ENCODE measurements at regions not wholly inside any gene's neighbourhood (a gene's known extent, or its start where the extent isn't known, plus 50 kb on each side); places are given as distances from the start of the nearest gene placed in this dataset.

DNA sequence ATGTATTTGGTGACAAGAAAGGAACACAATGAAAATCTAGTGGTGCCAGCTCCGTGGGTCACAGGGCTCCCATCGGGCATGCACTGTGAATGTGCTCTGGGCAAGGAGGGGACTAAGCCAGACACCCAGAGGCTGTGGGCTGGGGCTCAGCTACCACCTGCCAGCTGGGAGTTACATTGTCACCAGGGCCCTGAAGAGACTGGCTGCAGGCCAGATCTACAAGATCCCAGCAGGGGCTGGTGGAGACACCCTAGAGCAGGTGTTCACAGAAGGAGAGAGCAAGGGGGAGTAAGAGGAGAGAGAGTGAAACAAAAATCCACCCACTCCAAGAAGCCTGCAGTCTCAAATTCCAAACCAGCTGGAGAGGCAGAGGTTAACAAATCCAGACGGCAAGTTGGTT lies 116.6 kb upstream of the ADCY1 start:
- no peak for DNase-seq

DNA sequence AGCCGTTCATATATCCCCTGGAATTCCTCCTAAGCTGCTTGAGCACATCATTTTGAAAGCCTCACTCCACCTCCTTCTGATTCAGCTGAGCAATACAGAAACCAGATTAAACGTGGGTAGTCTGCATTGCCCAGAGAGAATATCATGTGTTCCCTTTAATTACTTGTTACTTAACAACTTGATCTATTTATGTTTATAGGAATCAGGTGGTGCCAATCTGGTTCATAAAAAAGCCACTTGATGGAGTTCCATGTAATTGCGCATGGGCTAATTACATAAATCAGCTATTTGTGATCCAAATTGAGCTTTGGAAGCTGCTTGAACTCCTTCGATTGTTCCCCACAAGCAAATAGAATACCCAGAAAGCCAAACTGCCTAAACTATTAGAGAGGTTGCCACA lies 114.7 kb upstream of the ADCY1 start:
- DNase-seq, result no peak

DNA sequence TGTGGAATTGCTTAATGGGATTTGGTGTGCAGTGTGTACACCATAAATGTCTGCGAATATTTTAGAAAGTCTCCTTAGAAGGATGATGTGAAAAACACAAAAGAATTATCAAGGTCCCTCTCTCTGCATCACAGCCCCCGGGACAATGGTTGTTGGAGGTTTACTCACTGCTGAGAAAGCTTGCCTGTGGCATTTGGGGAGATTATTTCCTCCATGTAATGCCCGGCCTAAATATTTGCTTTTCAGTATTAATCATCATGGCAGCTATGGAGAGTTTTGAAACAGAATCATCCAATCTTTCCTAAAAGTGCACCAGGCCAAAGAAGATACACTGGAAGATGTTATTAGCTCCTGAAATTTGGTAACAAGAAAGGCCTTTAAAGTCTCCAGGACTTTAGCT lies 113.8 kb upstream of the ADCY1 start:
- DNase-seq, result no peak

DNA sequence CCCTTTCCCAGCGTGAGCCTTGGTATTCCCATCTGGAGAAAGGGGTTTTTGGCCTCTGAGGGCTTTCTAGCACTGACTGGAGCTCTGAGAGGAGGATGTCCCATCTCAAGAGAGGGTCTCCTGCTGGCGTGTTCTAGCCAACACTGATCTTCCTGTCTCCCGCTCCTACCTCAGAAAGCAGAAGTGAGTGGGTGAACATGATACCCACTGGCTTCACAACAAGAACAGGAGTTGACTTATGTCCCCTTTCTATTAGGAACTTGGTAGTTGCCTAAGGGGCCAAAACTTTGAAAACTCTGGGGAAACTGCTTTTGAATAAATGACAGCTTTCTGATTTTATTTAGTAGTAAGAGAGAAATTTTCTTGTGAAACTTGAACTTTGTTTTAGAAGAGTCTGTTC lies 113.1 kb upstream of the ADCY1 start:
- DNase-seq, result no peak

DNA sequence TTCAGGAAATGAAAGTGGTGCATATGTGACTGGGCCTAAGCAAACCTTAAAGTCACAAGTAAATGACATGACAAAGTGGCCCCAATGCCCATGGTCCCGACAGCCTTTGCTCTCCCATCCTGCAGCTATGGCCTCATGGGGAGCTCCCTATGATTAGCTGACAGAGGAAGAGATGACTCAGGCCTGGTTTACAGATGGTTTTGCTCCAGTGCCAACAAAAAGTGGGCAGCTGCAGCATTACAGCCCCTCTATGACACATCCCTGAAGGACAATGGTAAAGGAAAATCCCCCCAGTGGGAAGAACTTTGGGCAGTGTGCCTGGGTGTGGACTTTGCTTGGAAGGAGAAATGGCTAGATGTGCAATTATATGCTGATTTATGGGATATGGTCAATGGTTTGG lies 105.1 kb upstream of the ADCY1 start:
- DNase-seq, result no peak

DNA sequence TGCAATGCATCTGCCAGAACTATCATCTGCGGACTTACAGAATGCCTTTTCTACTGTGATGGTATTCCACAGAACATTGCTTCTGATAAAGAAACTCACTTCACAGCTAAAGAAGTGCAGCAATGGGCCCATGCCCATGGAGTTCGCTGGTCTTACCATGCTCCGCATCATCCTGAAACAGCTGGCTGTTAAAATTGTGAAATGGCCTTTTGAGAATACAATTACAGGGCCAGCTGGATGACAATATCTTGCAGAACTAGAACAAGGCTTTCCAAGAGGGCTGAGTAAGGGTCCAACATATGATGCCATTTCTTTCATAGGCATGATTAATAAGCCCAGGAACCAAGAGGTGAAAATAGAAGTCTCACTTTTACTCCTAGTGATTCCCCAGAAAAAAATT lies 104.1 kb upstream of the ADCY1 start:
- no peak for DNase-seq

DNA sequence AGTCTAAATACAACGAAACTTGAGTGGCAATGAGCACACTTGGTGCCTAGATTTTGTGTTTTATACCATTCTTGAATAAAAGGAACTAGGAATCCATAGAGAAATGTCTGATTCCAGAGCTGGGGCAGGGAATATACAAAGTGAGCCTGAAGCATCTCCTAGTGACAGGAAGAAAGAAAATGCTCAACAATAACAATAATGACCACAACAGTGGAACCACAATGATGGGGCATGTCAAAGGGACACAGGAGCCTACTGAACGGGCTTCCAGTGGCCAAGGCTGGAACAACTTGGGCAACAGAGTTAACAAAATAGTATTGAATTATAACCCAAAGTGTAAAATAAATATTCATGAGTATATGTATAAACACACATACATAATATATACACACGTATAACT lies 94.4 kb upstream of the ADCY1 start:
- no peak for DNase-seq

DNA sequence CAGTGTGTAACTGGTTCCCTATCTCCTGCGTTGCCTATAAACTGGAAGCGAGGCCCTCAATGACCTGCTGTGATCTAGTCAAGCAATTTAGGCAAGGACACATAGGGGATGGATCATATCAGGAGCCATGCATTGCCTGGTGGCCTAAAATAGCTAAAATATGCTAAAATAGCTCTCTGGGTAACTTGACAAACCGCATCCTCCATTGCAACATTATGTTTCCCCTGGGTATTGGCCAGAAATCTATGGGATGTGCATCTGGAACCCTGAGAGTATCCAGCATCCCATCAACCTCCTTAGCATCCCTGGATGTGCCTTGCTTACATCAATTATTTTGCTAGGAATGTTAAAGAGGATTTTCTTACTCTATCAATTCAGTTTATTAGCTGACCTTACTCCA lies 91.7 kb upstream of the ADCY1 start:
- DNase-seq, result no peak

DNA sequence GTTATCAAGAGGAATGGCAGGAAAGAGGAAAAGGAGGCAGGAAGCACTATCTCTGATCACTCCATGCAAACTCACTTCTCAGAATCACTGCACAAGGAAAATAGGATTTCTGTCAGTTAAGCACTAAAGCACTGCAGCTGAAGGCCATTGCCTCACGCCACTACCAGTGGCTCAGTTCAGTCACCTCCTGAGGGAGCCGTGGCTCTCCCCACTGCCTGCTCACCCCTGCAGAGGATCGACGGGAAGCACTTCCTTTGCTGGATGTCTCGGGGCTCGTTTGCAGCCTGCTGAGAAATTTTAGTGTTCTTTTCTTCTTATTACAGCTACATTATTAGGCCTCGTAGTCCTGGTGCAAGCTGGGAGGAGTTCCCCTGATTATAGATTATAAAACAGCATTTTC lies 90.1 kb upstream of the ADCY1 start:
- no peak for DNase-seq

DNA sequence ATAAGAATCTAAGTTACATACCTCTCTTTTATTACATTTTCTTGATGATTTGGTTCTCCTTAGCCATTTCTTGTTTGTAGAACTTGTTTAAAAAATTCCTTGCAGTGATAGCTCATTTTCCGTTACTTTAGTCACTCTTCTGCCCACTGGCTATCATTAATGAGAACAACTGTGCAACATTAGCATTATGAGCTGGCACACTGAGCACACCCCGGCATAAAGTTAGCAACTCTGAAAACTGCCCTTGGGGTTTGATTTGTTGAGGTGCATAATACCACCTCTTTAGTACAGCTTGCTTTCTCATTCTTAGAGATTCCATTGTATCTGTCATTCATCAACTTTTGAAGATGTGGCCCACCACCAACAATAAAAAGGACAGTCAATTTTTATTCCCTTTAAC lies 87.6 kb upstream of the ADCY1 start:
- no peak for DNase-seq

DNA sequence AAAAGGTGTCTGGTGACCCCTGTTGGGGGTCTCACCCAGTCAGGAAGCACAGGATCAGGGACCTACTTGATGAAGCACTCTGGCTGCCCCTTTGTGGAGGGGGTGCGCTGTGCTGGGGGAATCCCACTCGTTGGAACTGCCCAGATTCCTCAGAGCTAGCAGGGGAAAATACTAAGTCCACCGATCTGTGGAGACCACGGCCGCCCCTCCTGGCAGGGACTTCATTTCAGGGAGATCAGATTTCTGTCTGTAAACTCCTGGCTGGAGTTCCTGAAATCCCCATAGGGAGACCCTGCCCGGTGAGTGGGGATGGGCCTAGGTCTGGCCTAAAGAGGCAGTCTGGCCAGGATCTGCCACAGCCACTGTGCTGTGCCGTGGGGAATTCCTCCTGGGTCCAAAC lies 79.3 kb upstream of the ADCY1 start:
- DNase-seq, result no peak

DNA sequence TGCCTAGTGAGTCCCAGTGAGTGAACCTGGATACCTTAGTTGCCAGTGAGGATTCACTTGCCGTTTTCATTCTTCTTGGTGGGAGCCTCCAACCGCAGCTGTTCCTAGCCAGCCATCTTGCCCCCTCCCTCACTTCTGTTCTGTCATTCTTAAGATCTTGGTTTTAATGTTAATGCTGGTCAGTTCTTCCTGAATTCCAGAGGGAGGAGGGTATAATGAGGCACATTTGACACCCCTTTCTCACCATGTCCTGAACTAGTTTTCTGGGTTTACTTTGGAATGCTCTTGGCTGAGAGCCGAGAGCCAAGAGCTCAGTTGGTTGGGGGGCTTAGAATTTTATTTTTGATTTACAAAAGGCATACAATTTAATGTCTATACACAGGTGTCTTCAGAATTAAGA lies 78.5 kb upstream of the ADCY1 start:
- no peak for DNase-seq

DNA sequence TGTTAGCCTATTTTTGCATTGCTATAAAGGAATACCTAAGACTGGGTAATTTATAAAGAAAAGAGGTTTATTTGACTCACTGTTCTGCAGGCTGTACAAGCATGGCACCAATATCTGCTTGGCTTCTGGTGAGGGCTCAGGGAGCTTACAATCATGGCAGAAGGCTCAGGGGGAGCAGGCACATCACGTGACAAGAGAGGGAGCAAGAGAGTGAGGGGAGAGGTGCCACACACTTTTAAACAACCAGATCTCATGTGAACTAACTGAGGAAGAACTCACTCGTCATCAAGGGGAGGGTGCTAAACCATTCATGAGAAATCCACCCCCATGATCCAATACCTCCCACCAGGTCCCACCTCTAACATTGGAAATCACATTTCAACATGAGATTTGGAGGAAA lies 73.9 kb upstream of the ADCY1 start:
- no peak for DNase-seq

DNA sequence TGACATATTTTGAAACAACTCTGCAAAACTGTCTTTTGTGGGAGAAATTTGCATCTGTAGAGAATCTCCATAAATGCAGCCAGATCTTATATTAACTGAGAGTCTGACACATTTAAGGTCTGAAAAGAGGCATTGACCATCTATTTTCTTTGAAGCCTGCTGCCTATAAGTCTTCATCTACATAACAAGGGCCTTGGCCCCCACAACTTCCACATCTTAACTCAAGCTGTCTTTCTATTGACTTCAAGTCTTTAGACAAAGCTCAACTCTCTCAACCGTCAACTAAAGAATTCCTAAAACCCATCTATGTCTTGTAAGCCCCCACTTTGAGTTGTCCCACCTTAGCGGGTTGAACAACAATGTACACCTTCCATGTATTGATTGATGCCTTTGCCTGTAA lies 72.4 kb upstream of the ADCY1 start:
- no peak for DNase-seq

DNA sequence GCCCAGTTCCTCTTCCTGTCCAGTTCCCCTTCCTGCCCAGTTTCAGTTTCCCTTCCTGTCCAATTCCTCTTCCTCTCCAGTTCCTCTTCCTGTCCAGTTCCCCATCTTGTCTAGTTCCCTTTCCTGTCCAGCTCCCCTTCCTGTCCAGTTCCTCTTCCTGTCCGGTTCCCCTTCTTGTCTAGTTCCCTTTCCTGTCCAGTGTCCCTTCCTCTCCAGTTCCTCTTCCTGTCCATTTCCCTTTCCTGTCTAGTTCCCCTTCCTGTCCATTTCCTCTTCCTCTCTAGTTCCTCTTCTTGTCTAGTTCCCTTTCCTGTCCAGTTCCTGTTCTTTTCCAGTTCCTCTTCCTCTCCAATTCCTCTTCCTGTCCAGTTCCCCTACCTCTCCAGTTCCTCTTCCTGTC lies 68.1 kb upstream of the ADCY1 start:
- DNase-seq, result no peak

DNA sequence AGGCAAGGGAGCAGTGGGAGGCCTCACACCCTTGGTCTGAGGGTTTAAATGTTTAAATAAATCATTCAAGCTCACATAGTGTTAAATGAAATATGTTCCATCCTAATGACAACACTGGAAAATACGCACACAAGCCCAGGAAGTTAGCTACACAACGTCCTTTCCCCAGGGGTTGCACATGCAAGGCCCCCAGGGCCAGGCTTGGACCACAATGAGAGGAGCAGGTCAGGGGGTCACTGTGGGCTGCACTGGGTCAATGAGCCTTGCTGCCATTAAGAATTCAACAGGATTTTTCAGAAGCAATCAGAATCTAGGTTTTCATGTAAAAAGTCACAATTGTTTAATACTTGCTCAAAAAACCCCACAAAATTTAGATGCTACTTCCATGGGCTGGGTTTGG lies 64.9 kb upstream of the ADCY1 start:
- DNase-seq, result no peak

DNA sequence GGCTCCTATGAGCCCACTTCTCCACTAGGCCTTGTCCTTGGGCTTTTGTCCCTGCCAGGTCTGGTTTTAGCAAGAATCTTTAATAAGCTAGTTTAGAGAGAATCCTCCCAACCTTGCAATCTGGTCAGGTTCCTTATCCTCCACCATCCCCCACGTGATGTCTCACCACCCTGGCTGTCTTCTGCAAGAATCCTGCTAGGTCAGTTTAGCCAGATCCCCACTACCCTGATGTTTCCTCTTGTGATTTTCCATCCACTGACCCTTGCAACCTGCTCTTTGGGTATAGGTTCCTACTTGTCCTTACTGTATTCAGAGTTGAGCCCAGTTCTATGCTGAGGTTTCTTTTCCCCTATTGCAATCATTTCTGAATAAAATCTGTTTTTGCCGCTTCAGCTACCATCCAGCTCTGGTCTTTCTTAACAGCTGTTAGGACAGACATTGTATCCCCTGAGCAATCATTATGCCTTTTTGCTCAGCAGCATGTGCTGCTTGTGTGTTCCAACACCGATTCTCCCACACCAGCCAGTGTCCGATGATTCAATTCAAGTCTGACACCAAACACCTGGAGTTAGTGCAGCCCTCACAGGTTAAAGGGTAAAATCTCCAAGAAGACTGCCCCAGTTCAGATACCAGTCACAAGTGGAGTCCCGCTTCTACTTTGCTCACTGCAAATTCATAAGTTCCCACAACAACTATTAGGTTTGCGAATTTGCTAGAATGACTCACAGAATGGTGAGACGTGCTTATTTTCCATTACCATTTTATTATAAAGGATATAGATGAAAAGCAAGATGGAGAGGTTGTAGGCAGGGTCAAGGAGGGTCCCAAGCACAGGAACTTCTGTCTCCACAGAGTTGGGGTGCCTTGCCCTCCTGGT lies 62.2 kb upstream of the ADCY1 start:
- no peak for DNase-seq

DNA sequence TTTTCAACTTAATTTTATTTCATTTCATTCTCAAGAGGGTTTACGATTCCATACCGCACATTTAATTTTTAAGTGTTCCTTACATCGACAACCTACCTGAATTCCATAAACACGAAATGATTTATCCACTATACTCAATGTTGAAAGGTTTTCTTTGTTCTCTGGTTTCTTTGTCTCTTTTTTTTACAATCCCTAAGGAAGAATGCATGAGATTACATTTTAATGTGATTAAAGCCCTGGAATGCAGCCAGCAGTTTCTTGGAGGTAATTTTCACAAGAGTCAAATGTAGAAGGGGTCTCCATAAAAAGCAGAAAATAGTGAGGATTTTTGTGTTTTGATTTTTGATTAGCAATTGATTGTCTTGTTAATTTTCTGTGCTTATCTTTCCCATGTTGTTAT lies 59.2 kb upstream of the ADCY1 start:
- DNase-seq, result no peak

DNA sequence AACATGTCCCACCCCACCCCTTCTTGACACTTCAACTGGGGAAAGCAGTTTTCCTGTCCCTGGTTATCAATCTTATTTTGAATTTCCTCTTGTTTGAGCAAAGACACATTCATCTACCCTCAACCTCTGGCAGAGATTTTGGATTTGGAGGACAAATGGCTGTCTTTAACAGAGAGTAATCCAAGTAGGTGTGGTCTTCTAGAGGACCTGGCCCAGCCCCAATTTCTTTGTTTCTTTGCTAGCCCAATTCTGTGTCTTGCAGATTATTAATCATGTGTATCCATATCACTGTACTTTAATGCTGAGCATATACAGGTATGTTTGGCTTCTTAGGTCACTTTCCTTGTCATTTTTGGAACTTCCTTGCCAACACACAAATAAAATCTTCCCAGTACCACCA lies 58.8 kb upstream of the ADCY1 start:
- no peak for DNase-seq

Measured in kidney glomerular epithelial cell (primary cell).